CD14-positive monocyte (primary cell): ENCODE measurements at regions not wholly inside any gene's neighbourhood (a gene's known extent, or its start where the extent isn't known, plus 50 kb on each side); places are given as distances from the start of the nearest gene placed in this dataset.

Source experiments
- DNase-seq, 3 donors: peaks; one replicate each; pipeline ENCODE4 v3.0.0-alpha.2; 2011 to 2022
- H2AFZ ChIP-seq: 2 replicates; pipeline ENCODE4 v1.6.0; 2012; ENCODE audit warnings: mild to moderate bottlenecking, low read depth, low read length, inconsistent platforms; ENCODE audit not compliant: insufficient read depth, poor library complexity, severe bottlenecking
- H3K27ac ChIP-seq, 2 donors: 1 replicate in 1 of 2; 2 replicates in 1 of 2; pipeline ENCODE4 v1.5.1; 2012 to 2013; ENCODE audit warnings: low read length in 2 of 2, control low read depth in 1 of 2, inconsistent platforms in 1 of 2, low read depth in 1 of 2, mild to moderate bottlenecking in 1 of 2
- H3K27me3 ChIP-seq, 2 donors: one replicate each; pipeline versions ENCODE4 v1.6.0 to v1.6.1; 2011 to 2013; ENCODE audit warnings: low read length in 2 of 2; ENCODE audit not compliant: control insufficient read depth in 2 of 2, insufficient read depth in 2 of 2
- H3K36me3 ChIP-seq, 2 donors: replicated peaks in 1 of 2; 1 replicate in 1 of 2; 2 replicates in 1 of 2; pipeline versions ENCODE4 v1.5.1 to v1.6.1; 2012 to 2013; ENCODE audit warnings: low read length in 2 of 2, control low read depth in 1 of 2, inconsistent platforms in 1 of 2, mild to moderate bottlenecking in 1 of 2; ENCODE audit not compliant: insufficient read depth in 2 of 2, control insufficient read depth in 1 of 2
- H3K4me1 ChIP-seq, 2 donors: 1 replicate in 1 of 2; 2 replicates in 1 of 2; pipeline versions ENCODE4 v1.5.1 to v1.6.1; 2012 to 2013; ENCODE audit warnings: low read length in 2 of 2, control low read depth in 1 of 2, inconsistent platforms in 1 of 2, mild to moderate bottlenecking in 1 of 2, moderate library complexity in 1 of 2; ENCODE audit not compliant: insufficient read depth in 2 of 2, control insufficient read depth in 1 of 2
- H3K4me2 ChIP-seq: replicated peaks from 2 replicates; pipeline ENCODE3; 2012; ENCODE audit warnings: low read length, moderate library complexity, mild to moderate bottlenecking; ENCODE audit not compliant: poor library complexity, severe bottlenecking; ENCODE audit errors: extremely low read depth
- H3K4me3 ChIP-seq, 3 experiments: fragments of 200-600 bp in 1 of 3; sonication (generic) in 1 of 3; replicated peaks in 1 of 3; 1 replicate in 2 of 3; 2 replicates in 1 of 3; pipeline ENCODE4 v1.5.1; 2011 to 2013; ENCODE audit warnings: low read length in 3 of 3, mild to moderate bottlenecking in 3 of 3, control low read depth in 2 of 3, low read depth in 2 of 3, inconsistent platforms in 1 of 3, moderate library complexity in 1 of 3
- H3K79me2 ChIP-seq: 2 replicates; pipeline ENCODE4 v1.6.0; 2012; ENCODE audit warnings: mild to moderate bottlenecking, control low read depth, inconsistent platforms, low read length, moderate library complexity; ENCODE audit not compliant: insufficient read depth
- H3K9ac ChIP-seq: 2 replicates; pipeline ENCODE4 v1.6.0; 2017; ENCODE audit warnings: low read length, mild to moderate bottlenecking; ENCODE audit not compliant: insufficient read depth, poor library complexity, severe bottlenecking
- H3K9me3 ChIP-seq, 2 donors: replicated peaks in 1 of 2; 1 replicate in 1 of 2; 2 replicates in 1 of 2; pipeline versions ENCODE4 v1.5.1 to v1.6.1; 2012 to 2013; ENCODE audit warnings: low read length in 2 of 2, control low read depth in 1 of 2; ENCODE audit not compliant: control insufficient read depth in 1 of 2, insufficient read depth in 1 of 2
- H4K20me1 ChIP-seq: 2 replicates; pipeline ENCODE4 v1.6.0; 2012; ENCODE audit warnings: mild to moderate bottlenecking, low read length, control low read depth, moderate library complexity; ENCODE audit not compliant: insufficient read depth
- H3K27ac Mint-ChIP-seq, 7 donors: one replicate each; pipeline ENCODE4 v1.8.0; 2020; ENCODE audit warnings: mild to moderate bottlenecking in 7 of 7, mixed read lengths in 7 of 7, moderate library complexity in 6 of 7, inconsistent platforms in 2 of 7
- H3K27me3 Mint-ChIP-seq, 3 donors: one replicate each; pipeline ENCODE4 v1.8.0; 2021 to 2022; ENCODE audit warnings: low read depth in 3 of 3, mild to moderate bottlenecking in 3 of 3, mixed read lengths in 3 of 3, moderate library complexity in 3 of 3, inconsistent platforms in 1 of 3
- H3K36me3 Mint-ChIP-seq, 2 donors: one replicate each; pipeline ENCODE4 v1.8.0; 2020; ENCODE audit warnings: mixed read lengths in 2 of 2, inconsistent platforms in 1 of 2, mild to moderate bottlenecking in 1 of 2
- H3K4me1 Mint-ChIP-seq: one replicate; pipeline ENCODE4 v1.8.0; 2020; ENCODE audit warnings: mild to moderate bottlenecking, mixed read lengths
- H3K4me3 Mint-ChIP-seq, 2 donors: one replicate each; pipeline ENCODE4 v1.8.0; 2020; ENCODE audit warnings: mild to moderate bottlenecking in 2 of 2, mixed read lengths in 2 of 2, moderate library complexity in 1 of 2
- H3K9me3 Mint-ChIP-seq, 7 donors: one replicate each; pipeline ENCODE4 v1.8.0; 2020 to 2022; ENCODE audit warnings: mixed read lengths in 7 of 7, mild to moderate bottlenecking in 6 of 7, moderate library complexity in 6 of 7, inconsistent platforms in 2 of 7
- WGBS: methylation state at CpG from one replicate; pipeline ENCODE4 v1.1.5; 2013; ENCODE audit warnings: missing lambda C conversion rate; ENCODE audit not compliant: insufficient coverage; 5-methylcytosine and 5-hydroxymethylcytosine counted together
- intact Hi-C, 2 donors: fragments of 100-400 bp; cut with micrococcal nuclease; formaldehyde crosslinking; loops; one replicate each; pipeline versions ENCODE4 v1.15.0 to v1.15.1; 2023
- TF ChIP-seq, protein P1 (sequence below): fragments of 200-600 bp; IDR thresholded peaks from one replicate; pipeline ENCODE4 v1.8.0; 2022; ENCODE audit warnings: antibody characterized with exemption, mild to moderate bottlenecking

DNA sequence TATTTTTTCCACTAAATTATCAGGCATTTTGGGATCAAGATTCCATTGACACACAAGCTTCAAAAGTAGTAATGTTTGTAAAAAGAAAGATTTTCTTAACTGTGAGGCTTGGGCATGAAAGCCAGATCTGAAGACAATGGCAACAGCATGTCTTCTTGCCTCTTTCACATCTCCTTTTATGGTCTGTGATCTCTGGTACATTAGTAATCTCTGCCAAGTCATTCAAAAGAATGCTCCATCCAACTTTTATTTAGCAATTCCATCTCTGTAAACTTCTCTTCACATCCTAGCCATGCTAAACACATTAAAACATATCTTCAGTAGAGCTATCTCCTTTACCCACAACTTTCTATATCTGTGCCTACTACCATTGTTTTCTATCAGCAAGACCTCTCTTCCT, 465.4 kb downstream of the FAT4 start:
- H4K20me1 ChIP-seq: no peaks in the 10 kb centered on the region
- H3K4me3 ChIP-seq: no peak overlapping the region
- Mint-ChIP-seq H3K9me3 (peaks cover 0 to 15% (median 5%) of the 10 kb centered on the region in 7 donors), H3K4me1 (no peaks in the 10 kb centered on the region), H3K27me3 (peaks cover 0 to 2% (median 0%) of the 10 kb centered on the region in 3 donors), H3K36me3 (no peaks in the 10 kb centered on the region), H3K4me3 (no peak overlapping the region), H3K27ac (no peak overlapping the region)
- H3K4me1 ChIP-seq: no peaks in the 10 kb centered on the region
- H3K79me2 ChIP-seq: no peaks in the 10 kb centered on the region
- no peak overlapping the region for H3K4me2 ChIP-seq
- H2AFZ ChIP-seq: no peak overlapping the region
- intact Hi-C loops: no loop called here
- TF ChIP-seq, protein P1, sequence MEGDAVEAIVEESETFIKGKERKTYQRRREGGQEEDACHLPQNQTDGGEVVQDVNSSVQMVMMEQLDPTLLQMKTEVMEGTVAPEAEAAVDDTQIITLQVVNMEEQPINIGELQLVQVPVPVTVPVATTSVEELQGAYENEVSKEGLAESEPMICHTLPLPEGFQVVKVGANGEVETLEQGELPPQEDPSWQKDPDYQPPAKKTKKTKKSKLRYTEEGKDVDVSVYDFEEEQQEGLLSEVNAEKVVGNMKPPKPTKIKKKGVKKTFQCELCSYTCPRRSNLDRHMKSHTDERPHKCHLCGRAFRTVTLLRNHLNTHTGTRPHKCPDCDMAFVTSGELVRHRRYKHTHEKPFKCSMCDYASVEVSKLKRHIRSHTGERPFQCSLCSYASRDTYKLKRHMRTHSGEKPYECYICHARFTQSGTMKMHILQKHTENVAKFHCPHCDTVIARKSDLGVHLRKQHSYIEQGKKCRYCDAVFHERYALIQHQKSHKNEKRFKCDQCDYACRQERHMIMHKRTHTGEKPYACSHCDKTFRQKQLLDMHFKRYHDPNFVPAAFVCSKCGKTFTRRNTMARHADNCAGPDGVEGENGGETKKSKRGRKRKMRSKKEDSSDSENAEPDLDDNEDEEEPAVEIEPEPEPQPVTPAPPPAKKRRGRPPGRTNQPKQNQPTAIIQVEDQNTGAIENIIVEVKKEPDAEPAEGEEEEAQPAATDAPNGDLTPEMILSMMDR: no peak
- no peak for DNase-seq
- H3K36me3 ChIP-seq: no peaks in the 10 kb centered on the region
- peaks cover 7 to 8% of the 10 kb centered on the region in 2 donors for H3K9me3 ChIP-seq
- no peak overlapping the region for H3K9ac ChIP-seq
- H3K27ac ChIP-seq: no peak overlapping the region
- no peaks in the 10 kb centered on the region for H3K27me3 ChIP-seq

DNA sequence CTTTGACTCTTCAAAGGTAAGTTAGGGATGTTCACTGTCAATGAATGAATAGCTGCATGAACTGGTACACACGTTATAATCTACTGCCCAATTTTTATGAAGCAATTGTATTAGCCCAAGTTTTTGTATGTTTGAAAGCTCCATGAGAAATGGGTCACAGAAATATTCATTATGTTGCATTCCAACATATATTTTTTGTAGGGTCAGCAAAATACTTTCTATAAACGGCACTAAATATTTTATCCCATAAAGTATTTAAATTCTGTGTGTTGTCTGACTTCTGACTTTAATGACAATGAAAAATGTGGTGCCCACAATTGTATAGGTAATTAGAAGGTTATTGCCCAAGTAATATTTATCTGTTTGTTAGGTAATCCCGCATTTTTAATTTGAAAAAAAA, 466.0 kb downstream of the FAT4 start:
- Histone ChIP-seq H3K79me2 (no peaks in the 10 kb centered on the region), H3K4me2 (no peak overlapping the region), H3K4me3 (no peak overlapping the region), H3K4me1 (no peaks in the 10 kb centered on the region), H3K27ac (no peak overlapping the region), H4K20me1 (no peaks in the 10 kb centered on the region), H3K9me3 (peaks cover 7 to 8% of the 10 kb centered on the region in 2 donors), H2AFZ (no peak overlapping the region), H3K27me3 (no peaks in the 10 kb centered on the region), H3K9ac (no peak overlapping the region), H3K36me3 (no peaks in the 10 kb centered on the region)
- no CpG with 5 or more reads among the region's 3 CpGs for whole genome bisulfite sequencing
- H3K27ac Mint-ChIP-seq: no peak overlapping the region
- no peak overlapping the region for H3K4me3 Mint-ChIP-seq
- intact Hi-C loops: no loop called here
- H3K27me3 Mint-ChIP-seq: peaks cover 0 to 2% (median 0%) of the 10 kb centered on the region in 3 donors
- H3K36me3 Mint-ChIP-seq: no peaks in the 10 kb centered on the region
- TF ChIP-seq, protein P1: no peak
- DNase-seq: no peak
- peaks cover 0 to 15% (median 5%) of the 10 kb centered on the region in 7 donors for H3K9me3 Mint-ChIP-seq
- H3K4me1 Mint-ChIP-seq: no peaks in the 10 kb centered on the region
